ENCODE measurements at regions not wholly inside any gene's neighbourhood (a gene's known extent, or its start where the extent isn't known, plus 50 kb on each side); places are given as distances from the start of the nearest gene placed in this dataset.

GRCh38 chr7:89618274-89618673, 536.0 kb upstream of the STEAP1 start:
- TF ChIP-seq POLR2A (conservative IDR thresholded peaks at IDR 0.05) (no peak), MXI1 (IDR thresholded peaks at IDR 0.05; ENCODE audit: low read depth, low read length) (no peak), ZNF324 (CRISPR knock-in tag; IDR thresholded peaks at IDR 0.05) (no peak), CTCF (IDR thresholded peaks at IDR 0.05 in 2 of 3, conservative IDR thresholded peaks at IDR 0.05 in 1 of 3; ENCODE audit: insufficient read depth in 2 of 3, low read depth in 1 of 3, low read length in 3 of 3) (no peak), PML (IDR thresholded peaks at IDR 0.05; ENCODE audit: low read length) (no peak)

Measured in K562 (cell line).